NB4 (cell line): ENCODE measurements at regions not wholly inside any gene's neighbourhood (a gene's known extent, or its start where the extent isn't known, plus 50 kb on each side); places are given as distances from the start of the nearest gene placed in this dataset.

ENCODE experiments used
- CTCF ChIP-seq: IDR thresholded peaks from one replicate; pipeline ENCODE4 v1.5.1; 2012; ENCODE audit warnings: low read depth, low read length
- MAX ChIP-seq: IDR thresholded peaks from 2 replicates; pipeline ENCODE4 v1.6.1; 2011; ENCODE audit warnings: low read depth, low read length
- POLR2A ChIP-seq: IDR thresholded peaks from 2 replicates; pipeline ENCODE4 v1.6.1; 2011; ENCODE audit warnings: mild to moderate bottlenecking; ENCODE audit not compliant: insufficient read length; ENCODE audit errors: extremely low read depth

- TF ChIP-seq POLR2A: no peak
- TF ChIP-seq MAX: no peak
- TF ChIP-seq CTCF: no peak
Observed at GRCh38 chr4:126727461-126727860, 905.3 kb upstream of the INTU start.
